Thoracic aorta (tissue), 2 donors: ENCODE measurements at regions not wholly inside any gene's neighbourhood (a gene's known extent, or its start where the extent isn't known, plus 50 kb on each side); places are given as distances from the start of the nearest gene placed in this dataset.

Source experiments
- ATAC-seq: fragments of 150-250 bp; one replicate; pipeline ENCODE4 v1.8.0; 2017; ENCODE audit warnings: low read depth; ENCODE audit not compliant: insufficient number of reproducible peaks, low FRiP score
- DNase-seq: peaks from one replicate; pipeline ENCODE4 v3.0.0-alpha.2; 2020; ENCODE audit warnings: low spot score
- H3K27ac ChIP-seq, 2 donors: fragments of 200-600 bp; sonication (generic); 1 replicate in 1 of 2; 2 replicates in 1 of 2; pipeline ENCODE4 v1.5.1; 2016; ENCODE audit warnings: mild to moderate bottlenecking in 2 of 2, moderate library complexity in 2 of 2
- H3K27me3 ChIP-seq: fragments of 200-600 bp; sonication (generic); replicated peaks from 2 replicates; pipeline ENCODE4 v1.6.0; 2016; ENCODE audit warnings: mild to moderate bottlenecking; ENCODE audit not compliant: insufficient read depth
- H3K36me3 ChIP-seq: fragments of 200-600 bp; sonication (generic); one replicate; pipeline ENCODE4 v1.5.1; 2016
- H3K4me1 ChIP-seq, 2 donors: fragments of 200-600 bp; sonication (generic); 1 replicate in 1 of 2; 2 replicates in 1 of 2; pipeline versions ENCODE4 v1.5.1 to v1.6.0; 2016; ENCODE audit warnings: low read depth in 2 of 2, mild to moderate bottlenecking in 1 of 2; ENCODE audit not compliant: control insufficient read depth in 1 of 2
- H3K4me3 ChIP-seq: fragments of 200-600 bp; sonication (generic); 2 replicates; pipeline ENCODE4 v1.5.1; 2016; ENCODE audit warnings: mild to moderate bottlenecking
- H3K9me3 ChIP-seq: fragments of 200-600 bp; sonication (generic); 2 replicates; pipeline ENCODE4 v1.5.1; 2016
- TF ChIP-seq, protein P1 (sequence below): fragments of 200-600 bp; sonication (generic); IDR thresholded peaks from one replicate; pipeline ENCODE4 v1.5.1; 2019; ENCODE audit warnings: antibody characterized with exemption

GRCh38 chr13:103568314-103568713 lies 502.1 kb upstream of the SLC10A2 start:
- H3K36me3 ChIP-seq, result no peaks in the 10 kb centered on the region
- H3K9me3 ChIP-seq, result no peaks in the 10 kb centered on the region
- no peak overlapping the region for H3K27ac ChIP-seq
- H3K27me3 ChIP-seq, result no peaks in the 10 kb centered on the region
- TF ChIP-seq, protein P1, sequence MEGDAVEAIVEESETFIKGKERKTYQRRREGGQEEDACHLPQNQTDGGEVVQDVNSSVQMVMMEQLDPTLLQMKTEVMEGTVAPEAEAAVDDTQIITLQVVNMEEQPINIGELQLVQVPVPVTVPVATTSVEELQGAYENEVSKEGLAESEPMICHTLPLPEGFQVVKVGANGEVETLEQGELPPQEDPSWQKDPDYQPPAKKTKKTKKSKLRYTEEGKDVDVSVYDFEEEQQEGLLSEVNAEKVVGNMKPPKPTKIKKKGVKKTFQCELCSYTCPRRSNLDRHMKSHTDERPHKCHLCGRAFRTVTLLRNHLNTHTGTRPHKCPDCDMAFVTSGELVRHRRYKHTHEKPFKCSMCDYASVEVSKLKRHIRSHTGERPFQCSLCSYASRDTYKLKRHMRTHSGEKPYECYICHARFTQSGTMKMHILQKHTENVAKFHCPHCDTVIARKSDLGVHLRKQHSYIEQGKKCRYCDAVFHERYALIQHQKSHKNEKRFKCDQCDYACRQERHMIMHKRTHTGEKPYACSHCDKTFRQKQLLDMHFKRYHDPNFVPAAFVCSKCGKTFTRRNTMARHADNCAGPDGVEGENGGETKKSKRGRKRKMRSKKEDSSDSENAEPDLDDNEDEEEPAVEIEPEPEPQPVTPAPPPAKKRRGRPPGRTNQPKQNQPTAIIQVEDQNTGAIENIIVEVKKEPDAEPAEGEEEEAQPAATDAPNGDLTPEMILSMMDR, result no peak
- ATAC-seq, result no peak
- no peaks in the 10 kb centered on the region for H3K4me1 ChIP-seq
- H3K4me3 ChIP-seq, result no peak overlapping the region
- DNase-seq, result no peak

DNA sequence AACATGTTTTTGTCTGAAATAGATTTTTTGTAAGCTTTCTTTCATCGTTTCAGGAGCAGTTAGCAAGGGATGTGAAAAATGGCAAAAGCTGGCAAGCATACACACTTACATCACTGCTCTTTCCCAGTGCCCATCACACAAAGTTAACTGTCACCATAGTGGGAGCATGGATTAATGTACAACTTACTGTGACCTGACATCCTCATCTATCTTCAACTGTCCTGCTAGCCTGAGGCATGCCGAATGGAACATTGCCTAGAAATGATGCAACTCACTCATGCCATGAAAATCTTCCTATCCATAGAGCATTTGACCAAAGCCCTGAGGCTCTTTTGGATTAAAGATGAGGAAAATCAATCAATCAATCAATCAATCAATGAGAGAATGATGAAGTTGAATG lies 491.7 kb upstream of the SLC10A2 start:
- Histone ChIP-seq H3K27ac (no peak overlapping the region), H3K4me3 (no peak overlapping the region), H3K4me1 (no peaks in the 10 kb centered on the region), H3K27me3 (no peaks in the 10 kb centered on the region), H3K9me3 (no peaks in the 10 kb centered on the region), H3K36me3 (no peaks in the 10 kb centered on the region)
- TF ChIP-seq, protein P1, result no peak
- DNase-seq (no peak), ATAC-seq (no peak)

- no peaks in the 10 kb centered on the region for H3K9me3 ChIP-seq
Observed at GRCh38 chr13:103556681-103557080, 490.5 kb upstream of the SLC10A2 start.

GRCh38 chr13:103547914-103548313 lies 481.7 kb upstream of the SLC10A2 start:
- no peaks in the 10 kb centered on the region for H3K27me3 ChIP-seq
- ATAC-seq, result no peak
- H3K4me1 ChIP-seq, result no peaks in the 10 kb centered on the region
- no peaks in the 10 kb centered on the region for H3K36me3 ChIP-seq
- H3K9me3 ChIP-seq, result peaks cover 3% of the 10 kb centered on the region
- no peak overlapping the region for H3K27ac ChIP-seq
- no peak for DNase-seq
- TF ChIP-seq, protein P1, result no peak
- H3K4me3 ChIP-seq, result no peak overlapping the region

More at GRCh38 chr13:103556681-103557080, 490.5 kb upstream of the SLC10A2 start:
- Histone ChIP-seq H3K4me1 (no peaks in the 10 kb centered on the region), H3K27ac (no peak overlapping the region), H3K4me3 (no peak overlapping the region), H3K36me3 (no peaks in the 10 kb centered on the region), H3K27me3 (no peaks in the 10 kb centered on the region)
- ATAC-seq, result no peak
- TF ChIP-seq, protein P1, result no peak
- no peak for DNase-seq

GRCh38 chr13:103546271-103546670 lies 480.1 kb upstream of the SLC10A2 start:
- Histone ChIP-seq H3K4me1 (no peaks in the 10 kb centered on the region), H3K27ac (no peak overlapping the region), H3K36me3 (no peaks in the 10 kb centered on the region), H3K4me3 (no peak overlapping the region), H3K9me3 (peaks cover 3% of the 10 kb centered on the region), H3K27me3 (no peaks in the 10 kb centered on the region)
- DNase-seq (no peak), ATAC-seq (no peak)
- TF ChIP-seq, protein P1, result no peak
